PC-3 (cell line): ENCODE measurements at regions not wholly inside any gene's neighbourhood (a gene's known extent, or its start where the extent isn't known, plus 50 kb on each side); places are given as distances from the start of the nearest gene placed in this dataset.

Experiments used
- ATAC-seq: fragments of 200-7000 bp; cut with Tn5 transposase; 2 replicates; pipeline ENCODE4 v1.9.1; 2020; ENCODE audit warnings: mild to moderate bottlenecking, moderate library complexity
- BruUV-seq: library from RNA; stranded (reverse); fragments of 400-500 nt; replicated peaks from 2 replicates; lab custom pipeline; 2021; lab: Mats Ljungman, UMichigan
- CTCF ChIA-PET: fragments of 300-600 bp; sonication (Branson Sonifier 250); formaldehyde crosslinking; loops from one replicate; lab custom pipeline; 2022; ENCODE audit warnings: antibody characterized with exemption; lab: Charles Lee
- POLR2A ChIA-PET: fragments of 300-600 bp; sonication (Branson Sonifier 250); formaldehyde crosslinking; loops from one replicate; lab custom pipeline; 2022; ENCODE audit warnings: antibody characterized with exemption; ENCODE audit not compliant: unreplicated experiment; lab: Charles Lee
- DNase-seq: peaks from one replicate; pipeline ENCODE4 v3.0.0-alpha.2; 2015
- H2AFZ ChIP-seq: fragments of 300-600 bp; sonication (generic); 2 replicates; pipeline ENCODE4 v1.6.0; 2016; ENCODE audit warnings: antibody characterized with exemption, low read length
- H3F3A ChIP-seq: fragments of 300-600 bp; sonication (generic); one replicate; pipeline ENCODE4 v1.6.0; 2017; ENCODE audit warnings: antibody characterized with exemption, low read length, control low read depth, mild to moderate bottlenecking; ENCODE audit not compliant: unreplicated experiment
- H3K27ac ChIP-seq: fragments of 300-600 bp; sonication (generic); 2 replicates; pipeline ENCODE4 v1.5.1; 2016; ENCODE audit warnings: mild to moderate bottlenecking, low read length
- H3K27me3 ChIP-seq: fragments of 300-600 bp; sonication (generic); 2 replicates; pipeline ENCODE4 v1.6.1; 2016; ENCODE audit warnings: low read length, mixed read lengths
- H3K36me3 ChIP-seq: fragments of 300-600 bp; sonication (generic); 2 replicates; pipeline ENCODE4 v1.6.1; 2016; ENCODE audit warnings: low read depth, mixed run types, low read length, mixed read lengths
- H3K4me1 ChIP-seq: fragments of 300-600 bp; sonication (generic); 2 replicates; pipeline ENCODE4 v1.5.1; 2016; ENCODE audit warnings: low read length; ENCODE audit not compliant: insufficient read depth
- H3K4me2 ChIP-seq: fragments of 300-600 bp; sonication (generic); 2 replicates; pipeline ENCODE4 v1.6.0; 2016; ENCODE audit warnings: low read length
- H3K4me3 ChIP-seq: fragments of 300-600 bp; sonication (generic); 2 replicates; pipeline ENCODE4 v1.5.1; 2016; ENCODE audit warnings: mild to moderate bottlenecking, low read length, mixed read lengths
- H3K79me2 ChIP-seq: fragments of 300-600 bp; sonication (generic); 2 replicates; pipeline ENCODE4 v1.6.1; 2017; ENCODE audit warnings: low read length, mixed read lengths
- H3K9ac ChIP-seq: fragments of 300-600 bp; sonication (generic); 2 replicates; pipeline ENCODE4 v1.6.0; 2016; ENCODE audit warnings: mild to moderate bottlenecking, low read length
- H3K9me2 ChIP-seq: fragments of 300-600 bp; sonication (generic); replicated peaks from 2 replicates; pipeline ENCODE4 v1.6.1; 2016; ENCODE audit warnings: mixed run types, low read length, mixed read lengths
- H3K9me3 ChIP-seq: fragments of 300-600 bp; sonication (generic); 2 replicates; pipeline ENCODE4 v1.6.1; 2016; ENCODE audit warnings: low read length, mixed read lengths
- H4K20me1 ChIP-seq: fragments of 300-600 bp; sonication (generic); 2 replicates; pipeline ENCODE4 v1.6.1; 2016; ENCODE audit warnings: low read length, mixed read lengths
- EZH2 ChIP-seq: fragments of 300-600 bp; sonication (generic); IDR thresholded peaks from one replicate; pipeline ENCODE4 v1.6.1; 2017; ENCODE audit warnings: antibody characterized with exemption, mild to moderate bottlenecking, low read length; ENCODE audit not compliant: unreplicated experiment
- EZH2phosphoT487 ChIP-seq: fragments of 300-600 bp; sonication (generic); IDR thresholded peaks from 2 replicates; pipeline ENCODE4 v1.6.1; 2018; ENCODE audit warnings: mild to moderate bottlenecking, antibody characterized with exemption, low read length, borderline replicate concordance
- intact Hi-C: fragments of 100-400 bp; cut with micrococcal nuclease; formaldehyde crosslinking; loops from 2 replicates; pipeline ENCODE4 v1.9.0; 2023
- TF ChIP-seq, protein P1 (sequence below): fragments of 300-600 bp; sonication (generic); conservative IDR thresholded peaks from 2 replicates; pipeline ENCODE4 v1.5.1; 2017; ENCODE audit warnings: antibody characterized with exemption, low read depth, mild to moderate bottlenecking, low read length

DNA sequence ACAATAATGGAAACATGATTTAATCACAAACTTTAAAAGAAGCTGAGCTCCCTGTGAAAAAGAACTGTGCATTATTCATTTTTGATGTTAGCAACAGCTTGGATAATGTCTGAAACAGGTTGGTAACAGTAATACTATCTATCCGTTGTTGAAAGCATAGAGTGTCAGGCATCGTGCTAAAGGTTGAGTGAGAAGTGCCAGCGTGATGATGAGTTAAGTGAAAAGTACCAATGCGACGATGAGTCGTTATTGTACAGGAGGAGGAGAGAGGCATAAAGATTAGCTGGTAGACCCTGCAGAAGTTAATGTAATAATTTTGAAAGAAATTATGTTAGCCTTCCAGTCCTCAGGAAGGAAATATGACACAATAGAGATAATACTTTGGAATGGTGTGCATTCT lies 593.6 kb downstream of the MAT2B start:
- no peak overlapping the region for H3K9ac ChIP-seq
- intact Hi-C loops: no loop called here
- no peak for ATAC-seq
- ChIA-PET CTCF (interaction anchor here (0.6 kb wide), 1 partner anchor 52 kb away, joined by 5 read pairs; no protein-coding TSS in a partner anchor), POLR2A (no interaction called here)
- H2AFZ ChIP-seq: no peak overlapping the region
- H3K9me3 ChIP-seq: no peaks in the 10 kb centered on the region
- no peaks in the 10 kb centered on the region for H3K4me1 ChIP-seq
- H3K27ac ChIP-seq: no peak overlapping the region
- H3F3A ChIP-seq: no peaks in the 10 kb centered on the region
- H3K79me2 ChIP-seq: no peaks in the 10 kb centered on the region
- no peak overlapping the region for H3K4me3 ChIP-seq
- DNase-seq: no peak
- BruUV-seq: no TSS peak
- TF ChIP-seq EZH2 (no peak), EZH2phosphoT487 (no peak)
- TF ChIP-seq, protein P1, sequence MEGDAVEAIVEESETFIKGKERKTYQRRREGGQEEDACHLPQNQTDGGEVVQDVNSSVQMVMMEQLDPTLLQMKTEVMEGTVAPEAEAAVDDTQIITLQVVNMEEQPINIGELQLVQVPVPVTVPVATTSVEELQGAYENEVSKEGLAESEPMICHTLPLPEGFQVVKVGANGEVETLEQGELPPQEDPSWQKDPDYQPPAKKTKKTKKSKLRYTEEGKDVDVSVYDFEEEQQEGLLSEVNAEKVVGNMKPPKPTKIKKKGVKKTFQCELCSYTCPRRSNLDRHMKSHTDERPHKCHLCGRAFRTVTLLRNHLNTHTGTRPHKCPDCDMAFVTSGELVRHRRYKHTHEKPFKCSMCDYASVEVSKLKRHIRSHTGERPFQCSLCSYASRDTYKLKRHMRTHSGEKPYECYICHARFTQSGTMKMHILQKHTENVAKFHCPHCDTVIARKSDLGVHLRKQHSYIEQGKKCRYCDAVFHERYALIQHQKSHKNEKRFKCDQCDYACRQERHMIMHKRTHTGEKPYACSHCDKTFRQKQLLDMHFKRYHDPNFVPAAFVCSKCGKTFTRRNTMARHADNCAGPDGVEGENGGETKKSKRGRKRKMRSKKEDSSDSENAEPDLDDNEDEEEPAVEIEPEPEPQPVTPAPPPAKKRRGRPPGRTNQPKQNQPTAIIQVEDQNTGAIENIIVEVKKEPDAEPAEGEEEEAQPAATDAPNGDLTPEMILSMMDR: no peak
- H3K9me2 ChIP-seq: no peaks in the 10 kb centered on the region
- H3K4me2 ChIP-seq: no peak overlapping the region
- H3K36me3 ChIP-seq: no peaks in the 10 kb centered on the region
- no peaks in the 10 kb centered on the region for H3K27me3 ChIP-seq
- H4K20me1 ChIP-seq: no peaks in the 10 kb centered on the region

DNA sequence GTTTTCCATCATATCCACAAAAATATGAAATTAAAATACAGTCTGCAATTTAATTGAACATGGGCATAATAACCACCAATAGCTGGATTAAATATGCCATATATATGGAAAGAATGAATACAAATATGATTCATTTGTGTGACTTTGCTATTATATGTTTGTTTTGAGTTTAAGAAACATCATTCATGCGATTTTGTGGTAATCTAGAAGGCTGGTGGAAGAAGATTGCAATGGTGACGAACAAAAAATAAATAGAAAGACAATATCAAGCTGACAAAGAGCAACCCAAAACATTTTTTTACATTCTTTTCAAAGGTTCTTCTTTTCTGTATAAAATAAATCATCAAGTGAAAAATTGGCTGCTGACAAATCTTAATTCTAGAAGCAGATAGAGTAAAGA lies 610.0 kb downstream of the MAT2B start:
- POLR2A ChIA-PET: no interaction called here
- H2AFZ ChIP-seq: no peak overlapping the region
- peak; percentile 50 for DNase-seq

More for the DNA sequence above, 610.0 kb downstream of the MAT2B start:
- no peaks in the 10 kb centered on the region for H3K4me1 ChIP-seq
- no peaks in the 10 kb centered on the region for H3K9me3 ChIP-seq
- H3K79me2 ChIP-seq: no peaks in the 10 kb centered on the region
- TF ChIP-seq EZH2phosphoT487: no peak
- TF ChIP-seq EZH2: no peak
- TF ChIP-seq, protein P1: no peak
- H3K4me3 ChIP-seq: no peak overlapping the region
- no peaks in the 10 kb centered on the region for H4K20me1 ChIP-seq
- no TSS peak for BruUV-seq
- peak overlapping the region; percentile 53 for H3K27ac ChIP-seq
- no peaks in the 10 kb centered on the region for H3K36me3 ChIP-seq
- no peaks in the 10 kb centered on the region for H3K27me3 ChIP-seq
- H3K9ac ChIP-seq: no peak overlapping the region
- H3K9me2 ChIP-seq: no peaks in the 10 kb centered on the region
- no peak overlapping the region for H3K4me2 ChIP-seq
- CTCF ChIA-PET: interaction anchor here (0.7 kb wide), 1 partner anchor 68 kb away, joined by 3 read pairs; no protein-coding TSS in a partner anchor
- ATAC-seq: peak; percentile 54
- intact Hi-C loops: loop anchor here (5.0 kb wide), 1 partner anchor 58 kb away; no protein-coding TSS in a partner anchor
- no peaks in the 10 kb centered on the region for H3F3A ChIP-seq
